Choroid plexus epithelial cell (primary cell): ENCODE measurements at regions not wholly inside any gene's neighbourhood (a gene's known extent, or its start where the extent isn't known, plus 50 kb on each side); places are given as distances from the start of the nearest gene placed in this dataset.

ENCODE experiments used
- DNase-seq: peaks from one replicate; pipeline ENCODE4 v3.0.0-alpha.2; 2010; ENCODE audit warnings: low read depth
- H3K4me3 ChIP-seq: 2 replicates; pipeline ENCODE4 v1.5.1; 2011; ENCODE audit warnings: low read depth, mild to moderate bottlenecking, control low read depth, low read length, moderate library complexity
- CTCF ChIP-seq: conservative IDR thresholded peaks from 2 replicates; pipeline ENCODE4 v1.5.1; 2011; ENCODE audit warnings: low read depth, mild to moderate bottlenecking, control low read depth, inconsistent platforms, low read length, moderate library complexity

GRCh38 chr7:68147614-68148238, 1151.1 kb downstream of the TYW1 start:
- no peak for TF ChIP-seq CTCF
- no peak overlapping the region for H3K4me3 ChIP-seq
- no peak for DNase-seq

DNA sequence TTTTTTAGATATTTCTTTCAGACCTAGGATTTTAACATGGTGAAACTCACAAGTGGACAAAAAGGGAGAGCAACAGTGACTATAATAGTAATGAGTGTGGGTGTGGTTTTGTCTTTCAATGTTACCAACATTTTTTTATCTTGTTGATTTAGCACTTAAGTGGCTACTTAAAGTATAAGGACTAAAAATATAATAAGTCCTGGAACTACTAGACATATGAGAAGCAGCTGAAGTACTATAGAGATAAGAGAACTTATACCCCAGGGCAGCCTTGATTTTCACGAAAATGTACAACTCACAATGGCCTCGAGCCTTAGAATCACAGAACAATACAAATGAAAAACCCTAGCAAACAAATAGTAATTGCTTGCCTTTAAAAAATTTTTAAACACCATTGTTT, 1151.8 kb downstream of the TYW1 start:
- TF ChIP-seq CTCF = no peak
- no peak for DNase-seq
- H3K4me3 ChIP-seq = no peak overlapping the region

DNA sequence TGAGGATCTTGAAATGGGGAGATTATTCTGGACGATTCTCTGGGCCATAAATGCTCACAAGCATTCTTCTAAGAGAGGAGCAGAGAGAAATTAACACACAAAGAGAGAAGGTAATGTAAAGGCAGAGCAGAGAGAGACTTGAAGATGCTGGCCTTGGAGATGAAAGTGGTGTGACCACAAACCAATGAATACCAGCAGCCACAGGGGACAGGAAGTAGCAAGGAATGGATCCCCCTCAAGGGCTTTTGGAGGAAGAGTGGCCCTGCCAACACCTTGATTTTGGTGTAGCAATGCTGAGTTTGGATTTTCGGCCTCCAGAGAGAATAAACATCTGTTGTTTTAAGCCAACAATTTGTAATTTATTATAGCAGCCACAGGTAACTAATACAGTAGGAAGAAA, 1155.6 kb downstream of the TYW1 start:
- no peak for TF ChIP-seq CTCF
- no peak for DNase-seq

GRCh38 chr7:68155676-68156075, 1159.0 kb downstream of the TYW1 start:
- DNase-seq = no peak
- no peak overlapping the region for H3K4me3 ChIP-seq
- TF ChIP-seq CTCF = no peak

More for the DNA sequence above, 1155.6 kb downstream of the TYW1 start:
- no peak overlapping the region for H3K4me3 ChIP-seq

GRCh38 chr7:68158686-68159295, 1162.2 kb downstream of the TYW1 start:
- no peak for TF ChIP-seq CTCF
- no peak for DNase-seq
- no peak overlapping the region for H3K4me3 ChIP-seq

GRCh38 chr7:68162712-68163111, 1166.1 kb downstream of the TYW1 start:
- no peak for DNase-seq
- no peak for TF ChIP-seq CTCF

GRCh38 chr7:68166525-68166924, 1169.9 kb downstream of the TYW1 start:
- no peak for TF ChIP-seq CTCF
- no peak overlapping the region for H3K4me3 ChIP-seq
- DNase-seq = no peak

More at GRCh38 chr7:68162712-68163111, 1166.1 kb downstream of the TYW1 start:
- H3K4me3 ChIP-seq = no peak overlapping the region
